ENCODE measurements at regions not wholly inside any gene's neighbourhood (a gene's known extent, or its start where the extent isn't known, plus 50 kb on each side); places are given as distances from the start of the nearest gene placed in this dataset.

GRCh38 chr18:8900552-8900951 is 195.2 kb downstream of the MTCL1 start:
- TF ChIP-seq YY1 (IDR thresholded peaks at IDR 0.05; ENCODE audit: low read depth, low read length) (no peak), CTCF (IDR thresholded peaks at IDR 0.05; ENCODE audit: control extremely low read depth in 1 of 3, insufficient read depth in 1 of 3, low read depth in 1 of 3, low read length in 3 of 3) (no peak)

All from H1 (cell line).